ENCODE measurements at regions not wholly inside any gene's neighbourhood (a gene's known extent, or its start where the extent isn't known, plus 50 kb on each side); places are given as distances from the start of the nearest gene placed in this dataset.

GRCh38 chr4:45985038-45985437 lies 138.8 kb downstream of the GABRG1 start:
- Mint-ChIP-seq H3K4me1 (no peaks in the 10 kb centered on the region), H3K27ac (ENCODE audit: unreplicated experiment) (no peak overlapping the region), H3K9me3 (no peaks in the 10 kb centered on the region), H3K36me3 (ENCODE audit: low read depth) (no peaks in the 10 kb centered on the region), H3K4me3 (no peak overlapping the region), H3K27me3 (ENCODE audit: low read depth) (peaks cover 2% of the 10 kb centered on the region)
- DNase-seq (ENCODE audit: low read depth, low spot score), result no peak
- no peak for TF ChIP-seq CTCF (conservative IDR thresholded peaks at IDR 0.05)

- Mint-ChIP-seq H3K27ac (ENCODE audit: unreplicated experiment) (no peak overlapping the region), H3K36me3 (ENCODE audit: low read depth) (no peaks in the 10 kb centered on the region), H3K9me3 (peaks cover 3% of the 10 kb centered on the region), H3K4me1 (no peaks in the 10 kb centered on the region), H3K27me3 (ENCODE audit: low read depth) (no peaks in the 10 kb centered on the region), H3K4me3 (no peak overlapping the region)
- DNase-seq (ENCODE audit: low read depth, low spot score), result no peak
- no peak for TF ChIP-seq CTCF (conservative IDR thresholded peaks at IDR 0.05)
Measured at GRCh38 chr4:45971108-45971507, 152.7 kb downstream of the GABRG1 start.

GRCh38 chr4:45957353-45957752 lies 166.5 kb downstream of the GABRG1 start:
- H3K9me3 Mint-ChIP-seq, result no peaks in the 10 kb centered on the region
- H3K27ac Mint-ChIP-seq (ENCODE audit: unreplicated experiment), result no peak overlapping the region
- no peak overlapping the region for H3K4me3 Mint-ChIP-seq
- peaks cover 2% of the 10 kb centered on the region for H3K27me3 Mint-ChIP-seq (ENCODE audit: low read depth)
- no peaks in the 10 kb centered on the region for H3K36me3 Mint-ChIP-seq (ENCODE audit: low read depth)
- H3K4me1 Mint-ChIP-seq, result no peaks in the 10 kb centered on the region
- no peak for TF ChIP-seq CTCF (conservative IDR thresholded peaks at IDR 0.05)
- DNase-seq (ENCODE audit: low read depth, low spot score), result no peak

DNA sequence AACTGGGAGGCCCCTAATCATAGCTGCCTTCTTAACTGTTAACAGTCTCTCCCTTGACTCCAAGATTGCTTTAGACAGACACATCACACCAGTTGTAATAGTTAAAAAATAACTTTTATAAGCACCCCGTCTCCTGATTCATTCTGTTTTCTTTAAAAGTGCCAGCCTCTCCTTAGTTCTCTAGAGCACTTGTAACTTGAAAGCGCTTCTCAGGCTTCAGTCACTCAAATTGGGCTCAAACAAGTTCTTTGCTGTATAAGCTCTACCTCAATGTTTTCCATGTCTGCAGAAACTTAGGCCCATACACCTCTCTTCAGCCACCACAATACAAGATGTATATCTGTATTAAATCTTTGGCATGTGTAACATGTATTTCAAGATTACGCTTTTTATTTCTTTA lies 169.6 kb downstream of the GABRG1 start:
- H3K4me3 Mint-ChIP-seq, result no peak overlapping the region
- no peaks in the 10 kb centered on the region for H3K4me1 Mint-ChIP-seq
- no peaks in the 10 kb centered on the region for H3K9me3 Mint-ChIP-seq
- no peak for TF ChIP-seq CTCF (conservative IDR thresholded peaks at IDR 0.05)
- no peaks in the 10 kb centered on the region for H3K36me3 Mint-ChIP-seq (ENCODE audit: low read depth)
- H3K27ac Mint-ChIP-seq (ENCODE audit: unreplicated experiment), result no peak overlapping the region
- DNase-seq (ENCODE audit: low read depth, low spot score), result no peak
- H3K27me3 Mint-ChIP-seq (ENCODE audit: low read depth), result peaks cover 4% of the 10 kb centered on the region

DNA sequence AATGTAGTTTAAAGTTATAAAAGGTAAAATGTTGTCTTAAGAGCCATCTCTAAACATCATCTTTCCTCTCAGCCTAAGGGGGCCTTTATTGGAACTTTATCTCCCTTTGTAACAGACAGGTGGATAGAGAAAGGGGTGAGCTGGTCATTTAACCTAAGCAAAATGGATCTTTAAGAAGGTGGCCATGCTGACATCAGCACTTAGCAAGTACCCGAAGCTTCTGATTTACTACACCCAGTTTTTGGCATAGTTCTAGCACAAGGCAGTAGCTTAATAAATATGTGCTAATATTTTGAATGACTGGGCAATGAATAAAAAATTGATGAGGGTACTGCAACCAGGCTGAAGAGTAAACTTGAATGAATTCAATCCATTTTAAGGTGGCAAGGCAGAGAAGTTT lies 172.7 kb downstream of the GABRG1 start:
- Mint-ChIP-seq H3K4me3 (no peak overlapping the region), H3K27ac (ENCODE audit: unreplicated experiment) (no peak overlapping the region), H3K4me1 (no peaks in the 10 kb centered on the region), H3K36me3 (ENCODE audit: low read depth) (no peaks in the 10 kb centered on the region), H3K9me3 (no peaks in the 10 kb centered on the region), H3K27me3 (ENCODE audit: low read depth) (peaks cover 2% of the 10 kb centered on the region)
- no peak for DNase-seq (ENCODE audit: low read depth, low spot score)
- no peak for TF ChIP-seq CTCF (conservative IDR thresholded peaks at IDR 0.05)

- H3K9me3 Mint-ChIP-seq, result no peaks in the 10 kb centered on the region
- no peak overlapping the region for H3K4me3 Mint-ChIP-seq
- no peak overlapping the region for H3K27ac Mint-ChIP-seq (ENCODE audit: unreplicated experiment)
- no peak for TF ChIP-seq CTCF (conservative IDR thresholded peaks at IDR 0.05)
- H3K27me3 Mint-ChIP-seq (ENCODE audit: low read depth), result peaks cover 2% of the 10 kb centered on the region
- no peaks in the 10 kb centered on the region for H3K36me3 Mint-ChIP-seq (ENCODE audit: low read depth)
- no peak for DNase-seq (ENCODE audit: low read depth, low spot score)
- no peaks in the 10 kb centered on the region for H3K4me1 Mint-ChIP-seq
Measured at GRCh38 chr4:45946699-45947098, 177.2 kb downstream of the GABRG1 start.
